ENCODE measurements at regions not wholly inside any gene's neighbourhood (a gene's known extent, or its start where the extent isn't known, plus 50 kb on each side); places are given as distances from the start of the nearest gene placed in this dataset.

- H3K36me3 ChIP-seq (ENCODE audit: control insufficient read depth, insufficient read depth, low read length), result no peaks in the 10 kb centered on the region
- H4K8ac ChIP-seq (ENCODE audit: low read depth, low read length), result no peak overlapping the region
- H2BK15ac ChIP-seq (replicated peaks; ENCODE audit: low read depth), result no peak overlapping the region
- no peak overlapping the region for H3K9ac ChIP-seq (ENCODE audit: low read length)
- no peak overlapping the region for H2BK5ac ChIP-seq (ENCODE audit: low read length)
- H3K4me1 ChIP-seq (ENCODE audit: control insufficient read depth, low read depth, low read length), result peaks cover 2% of the 10 kb centered on the region
- H3K79me1 ChIP-seq (ENCODE audit: low read length), result no peaks in the 10 kb centered on the region
- no peak overlapping the region for H3K23ac ChIP-seq (ENCODE audit: low read length)
- no peak overlapping the region for H2BK120ac ChIP-seq (ENCODE audit: low read depth, low read length)
- no peak overlapping the region for H3K56ac ChIP-seq (ENCODE audit: low read length)
- H3K18ac ChIP-seq (ENCODE audit: low read length), result no peak overlapping the region
- H3K79me2 ChIP-seq (ENCODE audit: control insufficient read depth, insufficient read depth, low read length), result no peaks in the 10 kb centered on the region
- no peak overlapping the region for H3K27ac ChIP-seq (ENCODE audit: low read depth, low read length)
- H3K4me2 ChIP-seq (ENCODE audit: low read length), result no peak overlapping the region
- no peak overlapping the region for H4K5ac ChIP-seq (ENCODE audit: low read length)
- H3K4me3 ChIP-seq (ENCODE audit: low read length), result no peak overlapping the region
- H3K27me3 ChIP-seq (ENCODE audit: insufficient read depth, low read length, poor library complexity), result no peaks in the 10 kb centered on the region
- H2AK5ac ChIP-seq (ENCODE audit: low read length), result no peak overlapping the region
- no peak for DNase-seq
- H3K4ac ChIP-seq (ENCODE audit: low read depth, low read length), result no peak overlapping the region
Observed at GRCh38 chr7:34275624-34276023, 370.3 kb downstream of the BMPER start.

GRCh38 chr7:34277016-34277802 lies 371.9 kb downstream of the BMPER start:
- Histone ChIP-seq H3K27ac (ENCODE audit: low read depth, low read length) (no peak overlapping the region), H2BK120ac (ENCODE audit: low read depth, low read length) (no peak overlapping the region), H3K4me2 (ENCODE audit: low read length) (no peak overlapping the region), H2AK5ac (ENCODE audit: low read length) (no peak overlapping the region), H3K4ac (ENCODE audit: low read depth, low read length) (no peak overlapping the region), H3K56ac (ENCODE audit: low read length) (no peak overlapping the region), H3K9ac (ENCODE audit: low read length) (no peak overlapping the region), H3K18ac (ENCODE audit: low read length) (no peak overlapping the region), H4K5ac (ENCODE audit: low read length) (no peak overlapping the region), H3K4me3 (ENCODE audit: low read length) (no peak overlapping the region), H3K79me1 (ENCODE audit: low read length) (no peaks in the 10 kb centered on the region), H3K4me1 (ENCODE audit: control insufficient read depth, low read depth, low read length) (peaks cover 2% of the 10 kb centered on the region), H4K8ac (ENCODE audit: low read depth, low read length) (no peak overlapping the region), H3K79me2 (ENCODE audit: control insufficient read depth, insufficient read depth, low read length) (no peaks in the 10 kb centered on the region), H3K27me3 (ENCODE audit: insufficient read depth, low read length, poor library complexity) (no peaks in the 10 kb centered on the region), H3K23ac (ENCODE audit: low read length) (peak overlapping the region; percentile 9), H2BK5ac (ENCODE audit: low read length) (no peak overlapping the region), H2BK15ac (replicated peaks; ENCODE audit: low read depth) (no peak overlapping the region), H3K36me3 (ENCODE audit: control insufficient read depth, insufficient read depth, low read length) (no peaks in the 10 kb centered on the region)
- WGBS (ENCODE audit: extremely low coverage, insufficient coverage, low lambda C conversion rate), result no CpG with 5 or more reads among the region's 7 CpGs
- DNase-seq, result peak; percentile 83

- H3K18ac ChIP-seq (ENCODE audit: low read length), result no peak overlapping the region
- H3K4me3 ChIP-seq (ENCODE audit: low read length), result no peak overlapping the region
- H3K56ac ChIP-seq (ENCODE audit: low read length), result no peak overlapping the region
- H2AK5ac ChIP-seq (ENCODE audit: low read length), result no peak overlapping the region
- no peaks in the 10 kb centered on the region for H3K79me1 ChIP-seq (ENCODE audit: low read length)
- no peak overlapping the region for H2BK15ac ChIP-seq (replicated peaks; ENCODE audit: low read depth)
- no peaks in the 10 kb centered on the region for H3K27me3 ChIP-seq (ENCODE audit: insufficient read depth, low read length, poor library complexity)
- no peaks in the 10 kb centered on the region for H3K36me3 ChIP-seq (ENCODE audit: control insufficient read depth, insufficient read depth, low read length)
- no peak overlapping the region for H3K27ac ChIP-seq (ENCODE audit: low read depth, low read length)
- no peaks in the 10 kb centered on the region for H3K79me2 ChIP-seq (ENCODE audit: control insufficient read depth, insufficient read depth, low read length)
- no peak overlapping the region for H3K4ac ChIP-seq (ENCODE audit: low read depth, low read length)
- DNase-seq, result no peak
- H3K4me1 ChIP-seq (ENCODE audit: control insufficient read depth, low read depth, low read length), result peaks cover 2% of the 10 kb centered on the region
- H4K5ac ChIP-seq (ENCODE audit: low read length), result no peak overlapping the region
- H3K9ac ChIP-seq (ENCODE audit: low read length), result no peak overlapping the region
- no peak overlapping the region for H2BK5ac ChIP-seq (ENCODE audit: low read length)
- no peak overlapping the region for H2BK120ac ChIP-seq (ENCODE audit: low read depth, low read length)
- H3K4me2 ChIP-seq (ENCODE audit: low read length), result no peak overlapping the region
- no peak overlapping the region for H3K23ac ChIP-seq (ENCODE audit: low read length)
- no peak overlapping the region for H4K8ac ChIP-seq (ENCODE audit: low read depth, low read length)
- no CpG with 5 or more reads among the region's 4 CpGs for WGBS (ENCODE audit: extremely low coverage, insufficient coverage, low lambda C conversion rate)
Observed at GRCh38 chr7:34277803-34278199, 372.5 kb downstream of the BMPER start.

GRCh38 chr7:34281260-34281659 lies 375.9 kb downstream of the BMPER start:
- H3K56ac ChIP-seq (ENCODE audit: low read length), result no peak overlapping the region
- H2BK5ac ChIP-seq (ENCODE audit: low read length), result no peak overlapping the region
- peak; percentile 56 for DNase-seq
- no peaks in the 10 kb centered on the region for H3K79me1 ChIP-seq (ENCODE audit: low read length)
- H3K27me3 ChIP-seq (ENCODE audit: insufficient read depth, low read length, poor library complexity), result no peaks in the 10 kb centered on the region
- H2AK5ac ChIP-seq (ENCODE audit: low read length), result no peak overlapping the region
- H3K4me3 ChIP-seq (ENCODE audit: low read length), result no peak overlapping the region
- peaks cover 2% of the 10 kb centered on the region for H3K4me1 ChIP-seq (ENCODE audit: control insufficient read depth, low read depth, low read length)
- no peak overlapping the region for H4K8ac ChIP-seq (ENCODE audit: low read depth, low read length)
- H3K27ac ChIP-seq (ENCODE audit: low read depth, low read length), result no peak overlapping the region
- no peak overlapping the region for H2BK120ac ChIP-seq (ENCODE audit: low read depth, low read length)
- no peak overlapping the region for H2BK15ac ChIP-seq (replicated peaks; ENCODE audit: low read depth)
- H3K79me2 ChIP-seq (ENCODE audit: control insufficient read depth, insufficient read depth, low read length), result no peaks in the 10 kb centered on the region
- WGBS (ENCODE audit: extremely low coverage, insufficient coverage, low lambda C conversion rate), result no CpG with 5 or more reads among the region's 1 CpG
- H4K5ac ChIP-seq (ENCODE audit: low read length), result no peak overlapping the region
- no peak overlapping the region for H3K23ac ChIP-seq (ENCODE audit: low read length)
- H3K36me3 ChIP-seq (ENCODE audit: control insufficient read depth, insufficient read depth, low read length), result no peaks in the 10 kb centered on the region
- H3K4me2 ChIP-seq (ENCODE audit: low read length), result no peak overlapping the region
- no peak overlapping the region for H3K9ac ChIP-seq (ENCODE audit: low read length)
- no peak overlapping the region for H3K4ac ChIP-seq (ENCODE audit: low read depth, low read length)
- H3K18ac ChIP-seq (ENCODE audit: low read length), result no peak overlapping the region

GRCh38 chr7:34282271-34282670 lies 375.7 kb upstream of the NPSR1 start:
- H3K27ac ChIP-seq (ENCODE audit: low read depth, low read length), result no peak overlapping the region
- no peak overlapping the region for H3K23ac ChIP-seq (ENCODE audit: low read length)
- H3K27me3 ChIP-seq (ENCODE audit: insufficient read depth, low read length, poor library complexity), result no peaks in the 10 kb centered on the region
- H4K5ac ChIP-seq (ENCODE audit: low read length), result no peak overlapping the region
- H3K9ac ChIP-seq (ENCODE audit: low read length), result no peak overlapping the region
- H2AK5ac ChIP-seq (ENCODE audit: low read length), result no peak overlapping the region
- H2BK15ac ChIP-seq (replicated peaks; ENCODE audit: low read depth), result no peak overlapping the region
- no peak overlapping the region for H3K18ac ChIP-seq (ENCODE audit: low read length)
- H3K4me3 ChIP-seq (ENCODE audit: low read length), result no peak overlapping the region
- H3K56ac ChIP-seq (ENCODE audit: low read length), result no peak overlapping the region
- H3K4ac ChIP-seq (ENCODE audit: low read depth, low read length), result no peak overlapping the region
- no peak overlapping the region for H4K8ac ChIP-seq (ENCODE audit: low read depth, low read length)
- no peaks in the 10 kb centered on the region for H3K79me2 ChIP-seq (ENCODE audit: control insufficient read depth, insufficient read depth, low read length)
- DNase-seq, result no peak
- WGBS (ENCODE audit: extremely low coverage, insufficient coverage, low lambda C conversion rate), result no CpG with 5 or more reads among the region's 1 CpG
- no peak overlapping the region for H2BK120ac ChIP-seq (ENCODE audit: low read depth, low read length)
- H2BK5ac ChIP-seq (ENCODE audit: low read length), result no peak overlapping the region
- no peak overlapping the region for H3K4me2 ChIP-seq (ENCODE audit: low read length)
- no peaks in the 10 kb centered on the region for H3K79me1 ChIP-seq (ENCODE audit: low read length)
- H3K4me1 ChIP-seq (ENCODE audit: control insufficient read depth, low read depth, low read length), result no peaks in the 10 kb centered on the region
- H3K36me3 ChIP-seq (ENCODE audit: control insufficient read depth, insufficient read depth, low read length), result no peaks in the 10 kb centered on the region

GRCh38 chr7:34296663-34297062 lies 361.4 kb upstream of the NPSR1 start:
- H3K18ac ChIP-seq (ENCODE audit: low read length), result no peak overlapping the region
- no peak overlapping the region for H2BK15ac ChIP-seq (replicated peaks; ENCODE audit: low read depth)
- peaks cover 8% of the 10 kb centered on the region for H3K4me1 ChIP-seq (ENCODE audit: control insufficient read depth, low read depth, low read length)
- H3K9ac ChIP-seq (ENCODE audit: low read length), result no peak overlapping the region
- DNase-seq, result no peak
- H3K4ac ChIP-seq (ENCODE audit: low read depth, low read length), result no peak overlapping the region
- H3K23ac ChIP-seq (ENCODE audit: low read length), result no peak overlapping the region
- H2AK5ac ChIP-seq (ENCODE audit: low read length), result no peak overlapping the region
- no peak overlapping the region for H3K4me2 ChIP-seq (ENCODE audit: low read length)
- H3K56ac ChIP-seq (ENCODE audit: low read length), result no peak overlapping the region
- no peak overlapping the region for H2BK5ac ChIP-seq (ENCODE audit: low read length)
- WGBS (ENCODE audit: extremely low coverage, insufficient coverage, low lambda C conversion rate), result no CpG with 5 or more reads among the region's 1 CpG
- no peaks in the 10 kb centered on the region for H3K79me1 ChIP-seq (ENCODE audit: low read length)
- no peak overlapping the region for H4K8ac ChIP-seq (ENCODE audit: low read depth, low read length)
- no peaks in the 10 kb centered on the region for H3K79me2 ChIP-seq (ENCODE audit: control insufficient read depth, insufficient read depth, low read length)
- H3K27me3 ChIP-seq (ENCODE audit: insufficient read depth, low read length, poor library complexity), result no peaks in the 10 kb centered on the region
- H3K4me3 ChIP-seq (ENCODE audit: low read length), result no peak overlapping the region
- no peaks in the 10 kb centered on the region for H3K36me3 ChIP-seq (ENCODE audit: control insufficient read depth, insufficient read depth, low read length)
- H2BK120ac ChIP-seq (ENCODE audit: low read depth, low read length), result no peak overlapping the region
- H4K5ac ChIP-seq (ENCODE audit: low read length), result no peak overlapping the region
- no peak overlapping the region for H3K27ac ChIP-seq (ENCODE audit: low read depth, low read length)
